ENCODE measurements at regions not wholly inside any gene's neighbourhood (a gene's known extent, or its start where the extent isn't known, plus 50 kb on each side); places are given as distances from the start of the nearest gene placed in this dataset.

DNA sequence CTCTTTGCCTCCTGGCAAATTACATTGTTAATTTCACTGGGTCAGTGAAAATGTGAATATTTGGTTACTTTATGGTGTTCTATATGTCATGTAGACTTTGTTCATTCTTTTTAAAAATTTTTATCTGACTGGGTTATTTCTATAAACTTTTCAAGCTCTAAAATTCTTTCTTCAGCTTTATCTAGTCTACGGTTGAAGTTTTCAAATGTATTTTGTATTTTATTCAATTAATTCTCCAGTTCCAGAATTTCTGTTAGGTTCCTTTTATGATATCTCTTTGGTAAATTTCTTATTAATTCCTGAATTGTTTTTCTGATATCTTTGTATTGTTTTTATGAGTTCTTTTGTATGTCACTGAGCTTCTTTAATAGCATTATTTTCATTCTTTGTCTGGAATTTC lies 228.1 kb downstream of the LPIN1 start:
- Histone ChIP-seq H4K20me1 (ENCODE audit: control insufficient read depth, extremely low read depth, insufficient read depth, low read length) (no peaks in the 10 kb centered on the region), H3K36me3 (ENCODE audit: control insufficient read depth in 2 of 2, extremely low read depth in 1 of 2, insufficient read depth in 2 of 2, low read length in 2 of 2) (no peaks in the 10 kb centered on the region), H3K27me3 (ENCODE audit: control insufficient read depth, extremely low read depth, insufficient read depth, low read length) (no peaks in the 10 kb centered on the region), H3K4me1 (ENCODE audit: control insufficient read depth, extremely low read depth, insufficient read depth, low read length) (peaks cover 19% of the 10 kb centered on the region), H3K9ac (ENCODE audit: control insufficient read depth, extremely low read depth, insufficient read depth, low read length) (no peak overlapping the region), H3K27ac (ENCODE audit: control insufficient read depth, insufficient read depth, low read length) (no peak overlapping the region), H3K79me2 (ENCODE audit: control insufficient read depth, insufficient read depth, low read length) (no peaks in the 10 kb centered on the region), H3K9me3 (ENCODE audit: control insufficient read depth, low read depth, low read length) (peaks cover 2% of the 10 kb centered on the region), H3K4me2 (ENCODE audit: control insufficient read depth, extremely low read depth, insufficient read depth, low read depth, low read length) (no peak overlapping the region), H3K9me1 (ENCODE audit: control insufficient read depth, extremely low read depth, insufficient read depth, low read length) (no peaks in the 10 kb centered on the region), H3K4me3 (ENCODE audit: control insufficient read depth in 2 of 3, extremely low read depth in 1 of 3, insufficient read depth in 2 of 3, low read depth in 1 of 3, low read length in 3 of 3) (no peak overlapping the region), H2AFZ (ENCODE audit: control insufficient read depth, low read length) (no peak overlapping the region)
- no peak for FAIRE-seq
- no peak for DNase-seq (ENCODE audit: low read depth, low spot score)
- dilution Hi-C loops (cut with MboI; ENCODE audit: extremely low pct_ligation_motif_present, low sequenced_read_pairs), result no loop called here
- TF ChIP-seq CTCF (optimal IDR thresholded peaks at IDR 0.05 in 1 of 3, IDR thresholded peaks at IDR 0.05 in 1 of 3, conservative IDR thresholded peaks at IDR 0.05 in 1 of 3; ENCODE audit: extremely low read depth in 1 of 3, insufficient read depth in 2 of 3, low read length in 3 of 3) (no peak), EZH2 (IDR thresholded peaks at IDR 0.05; ENCODE audit: low read length) (no peak)

DNA sequence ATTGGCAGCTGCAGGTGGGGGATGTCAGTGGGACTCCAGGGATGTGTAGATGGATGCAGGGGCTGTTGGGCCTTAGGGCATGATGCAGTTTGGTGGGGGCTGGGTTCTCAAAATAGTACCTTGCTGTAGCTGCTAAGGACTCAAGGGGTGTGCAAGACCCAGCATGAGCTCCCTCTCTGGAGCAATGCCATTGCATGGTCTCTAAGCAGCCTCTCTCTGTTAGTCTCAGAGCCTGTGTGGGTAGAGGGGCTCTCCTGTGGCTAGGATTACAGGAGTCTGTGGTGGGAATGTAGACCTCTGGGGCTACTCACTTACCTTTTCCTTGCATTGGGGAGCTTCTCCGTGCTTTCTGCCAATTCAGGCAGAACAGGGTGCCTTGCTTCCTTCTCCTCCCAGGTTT lies 228.9 kb downstream of the LPIN1 start:
- no peaks in the 10 kb centered on the region for H3K9me1 ChIP-seq (ENCODE audit: control insufficient read depth, extremely low read depth, insufficient read depth, low read length)
- no peak overlapping the region for H2AFZ ChIP-seq (ENCODE audit: control insufficient read depth, low read length)
- no peak overlapping the region for H3K4me3 ChIP-seq (ENCODE audit: control insufficient read depth in 2 of 3, extremely low read depth in 1 of 3, insufficient read depth in 2 of 3, low read depth in 1 of 3, low read length in 3 of 3)
- FAIRE-seq (no peak), DNase-seq (ENCODE audit: low read depth, low spot score) (no peak)
- H3K4me2 ChIP-seq (ENCODE audit: control insufficient read depth, extremely low read depth, insufficient read depth, low read depth, low read length), result no peak overlapping the region
- no peaks in the 10 kb centered on the region for H4K20me1 ChIP-seq (ENCODE audit: control insufficient read depth, extremely low read depth, insufficient read depth, low read length)
- dilution Hi-C loops (cut with MboI; ENCODE audit: extremely low pct_ligation_motif_present, low sequenced_read_pairs), result no loop called here
- TF ChIP-seq CTCF (optimal IDR thresholded peaks at IDR 0.05 in 1 of 3, IDR thresholded peaks at IDR 0.05 in 1 of 3, conservative IDR thresholded peaks at IDR 0.05 in 1 of 3; ENCODE audit: extremely low read depth in 1 of 3, insufficient read depth in 2 of 3, low read length in 3 of 3), result no peak
- no peak overlapping the region for H3K9ac ChIP-seq (ENCODE audit: control insufficient read depth, extremely low read depth, insufficient read depth, low read length)
- no peak overlapping the region for H3K27ac ChIP-seq (ENCODE audit: control insufficient read depth, insufficient read depth, low read length)
- no peaks in the 10 kb centered on the region for H3K36me3 ChIP-seq (ENCODE audit: control insufficient read depth in 2 of 2, extremely low read depth in 1 of 2, insufficient read depth in 2 of 2, low read length in 2 of 2)
- no peaks in the 10 kb centered on the region for H3K79me2 ChIP-seq (ENCODE audit: control insufficient read depth, insufficient read depth, low read length)
- H3K4me1 ChIP-seq (ENCODE audit: control insufficient read depth, extremely low read depth, insufficient read depth, low read length), result peaks cover 12% of the 10 kb centered on the region
- no peaks in the 10 kb centered on the region for H3K27me3 ChIP-seq (ENCODE audit: control insufficient read depth, extremely low read depth, insufficient read depth, low read length)
- H3K9me3 ChIP-seq (ENCODE audit: control insufficient read depth, low read depth, low read length), result peaks cover 2% of the 10 kb centered on the region
